Loucy (cell line): ENCODE measurements at regions not wholly inside any gene's neighbourhood (a gene's known extent, or its start where the extent isn't known, plus 50 kb on each side); places are given as distances from the start of the nearest gene placed in this dataset.

ENCODE experiments used
- H2AFZ ChIP-seq: fragments of 200-600 bp; sonication (generic); 2 replicates; pipeline ENCODE4 v1.6.0; 2016; ENCODE audit warnings: antibody characterized with exemption, mild to moderate bottlenecking, low read length, moderate library complexity
- H3F3A ChIP-seq: fragments of 200-600 bp; 2 replicates; pipeline ENCODE4 v1.6.0; 2016; ENCODE audit warnings: antibody characterized with exemption, low read depth, mild to moderate bottlenecking
- H3K27me3 ChIP-seq: fragments of 200-600 bp; sonication (generic); 2 replicates; pipeline ENCODE4 v1.6.1; 2014; ENCODE audit warnings: low read length, mild to moderate bottlenecking; ENCODE audit not compliant: insufficient read depth, poor library complexity, severe bottlenecking
- H3K36me3 ChIP-seq: fragments of 200-600 bp; sonication (generic); 2 replicates; pipeline ENCODE4 v1.6.1; 2016; ENCODE audit warnings: low read length; ENCODE audit not compliant: insufficient read depth
- H3K4me1 ChIP-seq: fragments of 200-600 bp; sonication (generic); 2 replicates; pipeline ENCODE4 v1.5.1; 2014; ENCODE audit warnings: low read length, mild to moderate bottlenecking; ENCODE audit not compliant: insufficient read depth, poor library complexity, severe bottlenecking
- H3K4me2 ChIP-seq: fragments of 200-600 bp; sonication (generic); 2 replicates; pipeline ENCODE4 v1.6.0; 2014; ENCODE audit warnings: antibody characterized with exemption, low read length, low read depth, mild to moderate bottlenecking; ENCODE audit not compliant: poor library complexity, severe bottlenecking
- H3K4me3 ChIP-seq: fragments of 200-600 bp; sonication (generic); 2 replicates; pipeline ENCODE4 v1.5.1; 2014; ENCODE audit warnings: low read length, mild to moderate bottlenecking, mixed read lengths; ENCODE audit not compliant: poor library complexity, severe bottlenecking
- H3K79me2 ChIP-seq: fragments of 200-600 bp; sonication (generic); 2 replicates; pipeline ENCODE4 v1.6.1; 2014; ENCODE audit warnings: low read length; ENCODE audit not compliant: insufficient read depth
- H3K9ac ChIP-seq: fragments of 200-600 bp; sonication (generic); 2 replicates; pipeline ENCODE4 v1.6.0; 2014; ENCODE audit warnings: mild to moderate bottlenecking, low read depth, low read length, moderate library complexity; ENCODE audit not compliant: poor library complexity, severe bottlenecking
- H3K9me2 ChIP-seq: fragments of 200-600 bp; sonication (generic); replicated peaks from 2 replicates; pipeline ENCODE4 v1.6.1; 2016; ENCODE audit warnings: low read depth, low read length, mixed read lengths
- H3K9me3 ChIP-seq: fragments of 200-600 bp; sonication (generic); 2 replicates; pipeline ENCODE4 v1.6.1; 2014; ENCODE audit warnings: mild to moderate bottlenecking, antibody characterized with exemption, low read length, low read depth; ENCODE audit not compliant: insufficient read depth
- H4K20me1 ChIP-seq: fragments of 200-600 bp; sonication (generic); 2 replicates; pipeline ENCODE4 v1.6.0; 2014; ENCODE audit warnings: antibody characterized with exemption, low read length, mild to moderate bottlenecking; ENCODE audit not compliant: insufficient read depth, poor library complexity, severe bottlenecking
- CTCF ChIP-seq: fragments of 200-600 bp; sonication (generic); conservative IDR thresholded peaks from 2 replicates; pipeline ENCODE4 v1.5.1; 2014; ENCODE audit warnings: mild to moderate bottlenecking, antibody characterized with exemption, low read length
- EZH2phosphoT487 ChIP-seq: fragments of 200-600 bp; IDR thresholded peaks from 2 replicates; pipeline ENCODE4 v1.6.1; 2018; ENCODE audit warnings: antibody characterized with exemption, mild to moderate bottlenecking, moderate library complexity, borderline replicate concordance

- TF ChIP-seq EZH2phosphoT487 = no peak
- no peak for TF ChIP-seq CTCF
- no peaks in the 10 kb centered on the region for H3K27me3 ChIP-seq
Measured at GRCh38 chr2:15818881-15819280, 121.5 kb upstream of the MYCN start.

GRCh38 chr2:15819562-15820256 lies 120.6 kb upstream of the MYCN start:
- Histone ChIP-seq H3K9me3 (no peaks in the 10 kb centered on the region; the same call in 1 of the 2 replicates), H3K27me3 (no peaks in the 10 kb centered on the region), H3K9ac (no peak overlapping the region), H3K4me1 (no peaks in the 10 kb centered on the region), H3K4me3 (no peak overlapping the region), H3K4me2 (no peak overlapping the region), H3F3A (no peaks in the 10 kb centered on the region), H3K79me2 (no peaks in the 10 kb centered on the region), H2AFZ (no peak overlapping the region), H3K9me2 (no peaks in the 10 kb centered on the region), H3K36me3 (no peaks in the 10 kb centered on the region), H4K20me1 (no peaks in the 10 kb centered on the region)
- TF ChIP-seq EZH2phosphoT487 (no peak), CTCF (no peak)

More at GRCh38 chr2:15818881-15819280, 121.5 kb upstream of the MYCN start:
- Histone ChIP-seq H3K36me3 (no peaks in the 10 kb centered on the region), H2AFZ (no peak overlapping the region), H3K4me2 (no peak overlapping the region), H3K9me3 (no peaks in the 10 kb centered on the region; the same call in 1 of the 2 replicates), H4K20me1 (no peaks in the 10 kb centered on the region), H3K4me1 (no peaks in the 10 kb centered on the region), H3K4me3 (no peak overlapping the region), H3F3A (no peaks in the 10 kb centered on the region), H3K9ac (no peak overlapping the region), H3K79me2 (no peaks in the 10 kb centered on the region), H3K9me2 (no peaks in the 10 kb centered on the region)

GRCh38 chr2:15820257-15820566 lies 120.1 kb upstream of the MYCN start:
- Histone ChIP-seq H3K27me3 (no peaks in the 10 kb centered on the region), H3K36me3 (no peaks in the 10 kb centered on the region), H3K79me2 (no peaks in the 10 kb centered on the region), H2AFZ (no peak overlapping the region), H3K9ac (no peak overlapping the region), H3K9me3 (no peaks in the 10 kb centered on the region; the same call in 1 of the 2 replicates), H4K20me1 (no peaks in the 10 kb centered on the region), H3K4me2 (no peak overlapping the region), H3F3A (no peaks in the 10 kb centered on the region), H3K4me3 (no peak overlapping the region), H3K4me1 (no peaks in the 10 kb centered on the region), H3K9me2 (no peaks in the 10 kb centered on the region)
- no peak for TF ChIP-seq EZH2phosphoT487
- TF ChIP-seq CTCF = no peak
